Kidney (tissue), 13 donors: ENCODE measurements at regions not wholly inside any gene's neighbourhood (a gene's known extent, or its start where the extent isn't known, plus 50 kb on each side); places are given as distances from the start of the nearest gene placed in this dataset.

Experiments
- DNase-seq, 5 donors: peaks; one replicate each; pipeline ENCODE4 v3.0.0-alpha.2; 2013 to 2020
- FAIRE-seq: peaks from 2 replicates; lab custom pipeline; 2012; peaks lifted over from hg19 to GRCh38; lab: Jason Lieb, UNC
- H3K27ac ChIP-seq, 2 donors: one replicate each; pipeline ENCODE4 v1.7.0; 2013; ENCODE audit warnings: low read depth in 2 of 2, low read length in 2 of 2, inconsistent platforms in 1 of 2
- H3K27me3 ChIP-seq: one replicate; pipeline ENCODE4 v1.7.1; 2013; ENCODE audit warnings: low read length, inconsistent platforms; ENCODE audit not compliant: control insufficient read depth, insufficient read depth
- H3K36me3 ChIP-seq, 3 donors: one replicate each; pipeline versions ENCODE4 v1.7.0 to v1.7.1; 2013; ENCODE audit warnings: low read length in 3 of 3, control low read depth in 1 of 3, inconsistent platforms in 1 of 3; ENCODE audit not compliant: insufficient read depth in 3 of 3, control insufficient read depth in 2 of 3
- H3K4me1 ChIP-seq, 3 donors: one replicate each; pipeline versions ENCODE4 v1.7.0 to v1.7.1; 2013; ENCODE audit warnings: low read length in 3 of 3, inconsistent platforms in 1 of 3, low read depth in 1 of 3; ENCODE audit not compliant: control insufficient read depth in 2 of 3, insufficient read depth in 2 of 3
- H3K4me3 ChIP-seq, 3 donors: one replicate each; pipeline versions ENCODE4 v1.7.0 to v1.8.1; 2013; ENCODE audit warnings: low read length in 3 of 3, control low read depth in 1 of 3, inconsistent platforms in 1 of 3
- H3K9ac ChIP-seq, 3 donors: one replicate each; pipeline versions ENCODE4 v1.7.0 to v1.7.1; 2013; ENCODE audit warnings: low read length in 3 of 3, control low read depth in 1 of 3, inconsistent platforms in 1 of 3
- H3K9me3 ChIP-seq, 3 donors: one replicate each; pipeline versions ENCODE4 v1.7.0 to v1.7.1; 2013; ENCODE audit warnings: low read length in 3 of 3, control low read depth in 1 of 3, inconsistent platforms in 1 of 3; ENCODE audit not compliant: control insufficient read depth in 2 of 3, insufficient read depth in 1 of 3
- CTCF ChIP-seq: IDR thresholded peaks from 3 replicates; pipeline ENCODE4 v1.5.1; 2012; ENCODE audit warnings: mild to moderate bottlenecking, moderate library complexity, borderline replicate concordance; ENCODE audit not compliant: insufficient read depth; ENCODE audit errors: extremely low read depth
- intact Hi-C: fragments of 100-400 bp; cut with DNase I; formaldehyde crosslinking; loops from one replicate; pipeline ENCODE4 v1.11.1; 2022
- donor health status: control.
- donor health status: control.
- donor health status: control.
- donor health status: control.
- donor health status: control.
- donor health status: DM: yes; HTN: yes; CAD: no.
- donor health status: Normal renal cell carcinoma (clear cell type).

DNA sequence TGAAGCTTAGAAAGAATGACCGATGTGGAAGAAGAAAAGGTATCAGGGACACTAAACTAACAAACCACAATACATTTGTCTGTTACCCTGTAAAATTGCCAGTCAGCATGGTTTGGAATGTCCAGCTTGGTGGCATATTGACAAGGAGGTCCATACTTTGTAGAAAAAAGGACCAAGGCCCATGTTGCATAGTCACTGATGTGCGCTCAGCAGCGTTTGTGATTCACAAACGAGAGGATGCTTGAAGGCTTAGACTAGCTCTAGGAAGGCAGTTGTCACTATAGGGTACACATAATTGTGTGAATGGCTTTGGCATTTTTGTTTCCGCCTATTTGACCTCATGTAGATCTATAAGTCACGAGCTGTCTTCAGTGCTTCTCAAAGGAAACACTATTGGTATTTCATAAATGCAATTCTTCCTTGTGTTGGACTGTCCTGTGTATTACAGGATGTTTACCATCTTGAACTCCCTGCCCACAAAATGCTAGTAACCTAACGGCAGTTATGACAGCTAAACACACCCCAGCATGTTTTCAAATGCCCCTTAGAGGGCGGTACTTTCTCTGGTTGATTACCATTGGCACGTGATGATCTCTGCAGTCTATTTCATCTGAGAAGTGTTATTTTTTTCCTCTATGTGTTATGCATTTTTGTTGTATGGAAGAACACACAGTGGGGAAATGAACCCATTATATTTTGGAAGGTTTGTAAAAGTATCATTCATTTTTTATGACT, 304.2 kb downstream of the CYRIA start:
- TF ChIP-seq CTCF: no peak
- DNase-seq (no peak), FAIRE-seq (no peak)
- no peak overlapping the region for H3K27ac ChIP-seq
- no peaks in the 10 kb centered on the region for H3K27me3 ChIP-seq
- no peaks in the 10 kb centered on the region for H3K4me1 ChIP-seq
- H3K9ac ChIP-seq: no peak overlapping the region
- H3K9me3 ChIP-seq: peaks cover 0 to 5% (median 2%) of the 10 kb centered on the region in 3 donors
- no peak overlapping the region for H3K4me3 ChIP-seq
- no peaks in the 10 kb centered on the region for H3K36me3 ChIP-seq
- intact Hi-C loops: no loop called here

DNA sequence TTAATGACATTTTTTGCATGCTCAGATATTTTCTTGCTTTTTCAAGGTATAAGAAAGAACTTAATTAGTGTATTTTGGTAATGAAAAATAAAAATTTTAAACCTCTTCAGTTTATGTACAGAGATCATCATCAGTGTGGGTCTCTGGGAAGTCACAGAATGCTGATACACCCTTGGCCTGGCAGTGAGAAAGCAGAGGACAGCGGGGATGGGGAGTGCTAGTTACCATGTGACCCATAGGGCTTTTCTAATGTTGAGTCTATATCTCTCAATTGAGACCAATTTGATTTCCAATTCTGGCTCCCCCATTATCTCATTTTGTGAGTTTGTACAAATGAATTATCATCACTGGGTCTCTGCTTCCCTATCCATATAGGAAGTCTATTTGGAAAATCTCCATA, 305.7 kb downstream of the CYRIA start:
- Histone ChIP-seq H3K27ac (no peak overlapping the region), H3K9ac (no peak overlapping the region), H3K36me3 (no peaks in the 10 kb centered on the region), H3K27me3 (no peaks in the 10 kb centered on the region), H3K4me1 (no peaks in the 10 kb centered on the region), H3K4me3 (no peak overlapping the region), H3K9me3 (peaks cover 0 to 5% (median 2%) of the 10 kb centered on the region in 3 donors)
- DNase-seq (no peak), FAIRE-seq (no peak)
- intact Hi-C loops: no loop called here
- no peak for TF ChIP-seq CTCF

GRCh38 chr2:16357188-16357587, 308.4 kb downstream of the CYRIA start:
- DNase-seq: no peak
- Histone ChIP-seq H3K27me3 (no peaks in the 10 kb centered on the region), H3K9me3 (peaks cover 0 to 5% (median 0%) of the 10 kb centered on the region in 3 donors), H3K36me3 (no peaks in the 10 kb centered on the region), H3K4me3 (no peak overlapping the region), H3K4me1 (no peaks in the 10 kb centered on the region), H3K9ac (no peak overlapping the region), H3K27ac (no peak overlapping the region)
- FAIRE-seq: peak; percentile 3
- intact Hi-C loops: no loop called here
- TF ChIP-seq CTCF: no peak
